ENCODE measurements at regions not wholly inside any gene's neighbourhood (a gene's known extent, or its start where the extent isn't known, plus 50 kb on each side); places are given as distances from the start of the nearest gene placed in this dataset.

DNA sequence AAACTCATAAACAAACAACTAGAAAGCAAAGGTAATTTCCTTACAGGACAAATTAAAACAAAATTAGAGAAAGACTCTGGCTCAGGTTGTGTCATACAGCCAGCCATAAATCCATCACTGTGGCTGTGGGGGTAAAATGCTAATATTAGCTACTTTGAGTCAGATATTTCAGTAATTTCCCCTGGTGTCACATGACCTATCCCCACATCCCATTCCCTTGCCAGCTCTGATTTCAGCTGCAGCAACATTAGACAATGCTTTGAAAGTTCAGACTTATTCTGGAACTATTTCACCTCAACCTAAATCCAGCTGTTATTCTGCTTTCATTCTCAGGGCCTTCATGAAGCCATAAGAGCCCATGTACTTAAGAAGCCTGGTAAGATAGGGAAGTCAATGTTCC, 55.3 kb downstream of the RPL10L start:
- intact Hi-C loops (cut with DNase I) = no loop called here
- Histone ChIP-seq H3K4me3 (no peak overlapping the region), H3K4me1 (no peaks in the 10 kb centered on the region), H3K27ac (no peak overlapping the region), H3K27me3 (no peaks in the 10 kb centered on the region), H3K36me3 (no peaks in the 10 kb centered on the region), H3K9me3 (no peaks in the 10 kb centered on the region)
- TF ChIP-seq, protein P1, sequence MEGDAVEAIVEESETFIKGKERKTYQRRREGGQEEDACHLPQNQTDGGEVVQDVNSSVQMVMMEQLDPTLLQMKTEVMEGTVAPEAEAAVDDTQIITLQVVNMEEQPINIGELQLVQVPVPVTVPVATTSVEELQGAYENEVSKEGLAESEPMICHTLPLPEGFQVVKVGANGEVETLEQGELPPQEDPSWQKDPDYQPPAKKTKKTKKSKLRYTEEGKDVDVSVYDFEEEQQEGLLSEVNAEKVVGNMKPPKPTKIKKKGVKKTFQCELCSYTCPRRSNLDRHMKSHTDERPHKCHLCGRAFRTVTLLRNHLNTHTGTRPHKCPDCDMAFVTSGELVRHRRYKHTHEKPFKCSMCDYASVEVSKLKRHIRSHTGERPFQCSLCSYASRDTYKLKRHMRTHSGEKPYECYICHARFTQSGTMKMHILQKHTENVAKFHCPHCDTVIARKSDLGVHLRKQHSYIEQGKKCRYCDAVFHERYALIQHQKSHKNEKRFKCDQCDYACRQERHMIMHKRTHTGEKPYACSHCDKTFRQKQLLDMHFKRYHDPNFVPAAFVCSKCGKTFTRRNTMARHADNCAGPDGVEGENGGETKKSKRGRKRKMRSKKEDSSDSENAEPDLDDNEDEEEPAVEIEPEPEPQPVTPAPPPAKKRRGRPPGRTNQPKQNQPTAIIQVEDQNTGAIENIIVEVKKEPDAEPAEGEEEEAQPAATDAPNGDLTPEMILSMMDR (IDR thresholded peaks at IDR 0.05) = no peak
- TF ChIP-seq POLR2AphosphoS5 (IDR thresholded peaks at IDR 0.05) (no peak), POLR2A (IDR thresholded peaks at IDR 0.05) (no peak), EP300 (IDR thresholded peaks at IDR 0.05) (no peak)
- no peak for DNase-seq

DNA sequence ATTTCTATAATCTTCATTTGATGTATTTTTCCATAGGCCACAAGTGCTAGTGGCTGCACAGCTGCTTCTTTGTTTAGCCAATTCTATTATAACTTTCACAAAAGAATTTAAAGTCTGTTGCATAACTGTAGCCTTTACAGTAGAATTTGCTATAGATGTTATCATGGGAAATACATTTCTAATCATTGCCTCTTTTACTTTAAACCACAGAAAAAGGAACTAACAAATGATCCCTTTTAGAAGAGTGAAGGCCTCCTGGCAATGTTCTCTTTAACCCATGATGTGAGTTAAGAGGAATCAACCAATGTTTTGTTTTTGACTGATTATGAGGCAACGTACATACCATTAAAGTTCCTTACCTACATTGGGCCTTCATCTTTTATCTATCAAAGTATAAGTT, 68.8 kb downstream of the RPL10L start:
- no peaks in the 10 kb centered on the region for H3K27me3 ChIP-seq
- intact Hi-C loops (cut with DNase I) = no loop called here
- no peak overlapping the region for H3K4me3 ChIP-seq
- H3K9me3 ChIP-seq = no peaks in the 10 kb centered on the region
- H3K4me1 ChIP-seq = no peaks in the 10 kb centered on the region
- no peaks in the 10 kb centered on the region for H3K36me3 ChIP-seq
- H3K27ac ChIP-seq = no peak overlapping the region
- no peak for DNase-seq
- 56 to 74% methylated on average over 1 of the region's 1 CpG for WGBS, 2 donors
- TF ChIP-seq EP300 (IDR thresholded peaks at IDR 0.05) (no peak), POLR2A (IDR thresholded peaks at IDR 0.05) (no peak), POLR2AphosphoS5 (IDR thresholded peaks at IDR 0.05) (no peak)
- TF ChIP-seq, protein P1 (IDR thresholded peaks at IDR 0.05) = no peak

DNA sequence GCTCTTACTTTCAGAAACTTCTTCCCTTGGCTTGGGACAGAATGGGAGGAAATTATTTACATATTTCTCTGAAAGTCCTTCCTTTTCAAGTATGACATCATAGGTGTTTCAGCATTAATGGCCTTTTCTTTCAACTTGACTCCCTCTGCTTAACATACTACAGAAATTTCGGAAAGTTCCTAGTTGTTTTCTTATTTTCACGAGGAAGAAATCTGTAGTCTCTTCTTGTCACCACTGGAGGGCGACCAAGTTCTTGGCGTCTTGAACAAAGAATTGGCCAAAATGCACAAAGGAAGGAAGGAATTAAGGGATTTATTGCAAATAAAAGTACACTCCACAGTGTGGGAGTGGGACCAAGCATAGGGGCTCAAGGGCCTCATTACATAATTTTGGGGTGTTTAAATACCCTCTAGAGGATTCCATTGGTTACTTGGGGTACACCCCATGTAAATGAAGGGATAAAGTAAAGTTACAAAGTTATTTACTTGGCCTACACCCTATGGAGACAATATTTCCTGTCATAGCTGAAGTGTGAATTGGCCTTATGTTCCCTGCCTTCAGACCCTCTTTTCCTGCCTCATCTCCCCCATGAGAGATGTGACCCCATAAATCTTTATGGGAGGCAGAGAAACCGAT, 70.4 kb downstream of the RPL10L start:
- no peak overlapping the region for H3K4me3 ChIP-seq
- no peaks in the 10 kb centered on the region for H3K4me1 ChIP-seq
- 23 to 38% methylated on average over 5 of the region's 5 CpGs for WGBS, 2 donors
- no peak overlapping the region for H3K27ac ChIP-seq
- no peaks in the 10 kb centered on the region for H3K9me3 ChIP-seq
- TF ChIP-seq, protein P1 (IDR thresholded peaks at IDR 0.05) = peak in 1 of 4 experiments; percentile 19
- TF ChIP-seq POLR2A (IDR thresholded peaks at IDR 0.05) (no peak), EP300 (IDR thresholded peaks at IDR 0.05) (no peak)
- H3K27me3 ChIP-seq = no peaks in the 10 kb centered on the region
- H3K36me3 ChIP-seq = no peaks in the 10 kb centered on the region
- intact Hi-C loops (cut with DNase I) = no loop called here
- DNase-seq = no peak

DNA sequence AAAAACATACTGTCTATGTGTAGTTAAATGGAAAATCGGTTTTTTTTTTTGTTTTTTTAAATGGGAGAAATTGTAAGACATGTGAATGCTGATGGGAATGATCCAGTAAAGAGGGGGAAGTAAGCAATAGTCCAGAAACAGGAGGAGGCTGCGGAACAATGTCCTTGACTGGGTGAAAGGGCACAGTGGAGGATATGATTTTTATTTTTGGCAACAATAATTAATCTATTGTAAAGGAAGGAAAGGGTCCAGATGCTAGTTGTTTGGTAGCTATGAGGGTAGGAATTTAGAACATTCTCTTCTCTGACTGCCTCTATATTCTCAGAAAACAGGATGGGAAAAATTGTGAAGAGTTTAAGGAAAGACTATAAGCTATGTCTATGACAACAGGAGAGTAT, 76.6 kb downstream of the RPL10L start:
- WGBS, 2 donors = 63 to 75% methylated on average over 2 of the region's 2 CpGs
- intact Hi-C loops (cut with DNase I) = no loop called here

More for the DNA sequence above, 76.6 kb downstream of the RPL10L start:
- no peak overlapping the region for H3K4me3 ChIP-seq
- no peak for DNase-seq
- no peaks in the 10 kb centered on the region for H3K36me3 ChIP-seq
- TF ChIP-seq POLR2A (IDR thresholded peaks at IDR 0.05) = no peak
- TF ChIP-seq, protein P1 (IDR thresholded peaks at IDR 0.05) = no peak
- TF ChIP-seq EP300 (IDR thresholded peaks at IDR 0.05) = no peak
- no peak for TF ChIP-seq POLR2AphosphoS5 (IDR thresholded peaks at IDR 0.05)
- H3K27me3 ChIP-seq = no peaks in the 10 kb centered on the region
- no peaks in the 10 kb centered on the region for H3K9me3 ChIP-seq
- no peak overlapping the region for H3K27ac ChIP-seq
- H3K4me1 ChIP-seq = peaks cover 0 to 4% (median 0%) of the 10 kb centered on the region in 4 donors

Measured in sigmoid colon (tissue), 6 donors.